Mucosa of rectum (tissue), 2 donors: ENCODE measurements at regions not wholly inside any gene's neighbourhood (a gene's known extent, or its start where the extent isn't known, plus 50 kb on each side); places are given as distances from the start of the nearest gene placed in this dataset.

Experiments
- H3K27ac ChIP-seq, 2 donors: one replicate each; pipeline ENCODE4 v1.7.0; 2013; ENCODE audit warnings: inconsistent platforms in 2 of 2, low read depth in 2 of 2, low read length in 2 of 2
- H3K27me3 ChIP-seq, 2 donors: one replicate each; pipeline ENCODE4 v1.7.0; 2013; ENCODE audit warnings: low read length in 2 of 2; ENCODE audit not compliant: control insufficient read depth in 2 of 2, insufficient read depth in 2 of 2
- H3K36me3 ChIP-seq, 2 donors: one replicate each; pipeline ENCODE4 v1.7.0; 2013; ENCODE audit warnings: low read length in 2 of 2; ENCODE audit not compliant: control insufficient read depth in 2 of 2, insufficient read depth in 2 of 2
- H3K4me1 ChIP-seq, 2 donors: one replicate each; pipeline ENCODE4 v1.7.0; 2013; ENCODE audit warnings: low read length in 2 of 2, mild to moderate bottlenecking in 1 of 2; ENCODE audit not compliant: control insufficient read depth in 2 of 2, insufficient read depth in 2 of 2
- H3K4me3 ChIP-seq, 2 donors: one replicate each; pipeline ENCODE4 v1.7.0; 2013; ENCODE audit warnings: low read length in 2 of 2
- H3K9ac ChIP-seq, 2 donors: one replicate each; pipeline ENCODE4 v1.7.0; 2013; ENCODE audit warnings: low read length in 2 of 2, low read depth in 1 of 2, mild to moderate bottlenecking in 1 of 2
- H3K9me3 ChIP-seq, 2 donors: one replicate each; pipeline ENCODE4 v1.7.0; 2013; ENCODE audit warnings: low read length in 2 of 2; ENCODE audit not compliant: control insufficient read depth in 2 of 2
- donor health status: healthy.
- donor health status: Normal muscosa, but diverticular disease.

- no peaks in the 10 kb centered on the region for H3K4me1 ChIP-seq
- no peaks in the 10 kb centered on the region for H3K9me3 ChIP-seq
- H3K36me3 ChIP-seq = no peaks in the 10 kb centered on the region
- no peaks in the 10 kb centered on the region for H3K27me3 ChIP-seq
- H3K4me3 ChIP-seq = no peak overlapping the region
- H3K27ac ChIP-seq = no peak overlapping the region
- no peak overlapping the region for H3K9ac ChIP-seq
Measured at GRCh38 chr2:51201295-51201694, 169.4 kb upstream of the NRXN1 start.

- H3K4me1 ChIP-seq = no peaks in the 10 kb centered on the region
- no peak overlapping the region for H3K27ac ChIP-seq
- H3K9me3 ChIP-seq = no peaks in the 10 kb centered on the region
- no peak overlapping the region for H3K9ac ChIP-seq
- no peaks in the 10 kb centered on the region for H3K36me3 ChIP-seq
- no peak overlapping the region for H3K4me3 ChIP-seq
- H3K27me3 ChIP-seq = no peaks in the 10 kb centered on the region
Measured at GRCh38 chr2:51194656-51195055, 162.7 kb upstream of the NRXN1 start.

GRCh38 chr2:51170273-51170672, 138.3 kb upstream of the NRXN1 start:
- Histone ChIP-seq H3K9me3 (no peaks in the 10 kb centered on the region), H3K27ac (no peak overlapping the region), H3K4me3 (no peak overlapping the region), H3K36me3 (no peaks in the 10 kb centered on the region), H3K9ac (no peak overlapping the region), H3K27me3 (no peaks in the 10 kb centered on the region), H3K4me1 (no peaks in the 10 kb centered on the region)

GRCh38 chr2:51165534-51166260, 133.8 kb upstream of the NRXN1 start:
- H3K27me3 ChIP-seq = no peaks in the 10 kb centered on the region
- no peaks in the 10 kb centered on the region for H3K4me1 ChIP-seq
- no peak overlapping the region for H3K9ac ChIP-seq
- no peaks in the 10 kb centered on the region for H3K36me3 ChIP-seq
- no peaks in the 10 kb centered on the region for H3K9me3 ChIP-seq
- no peak overlapping the region for H3K27ac ChIP-seq
- H3K4me3 ChIP-seq = no peak overlapping the region

GRCh38 chr2:51158251-51158650, 126.3 kb upstream of the NRXN1 start:
- no peaks in the 10 kb centered on the region for H3K9me3 ChIP-seq
- no peak overlapping the region for H3K4me3 ChIP-seq
- no peaks in the 10 kb centered on the region for H3K4me1 ChIP-seq
- H3K27ac ChIP-seq = no peak overlapping the region
- no peaks in the 10 kb centered on the region for H3K36me3 ChIP-seq
- H3K27me3 ChIP-seq = no peaks in the 10 kb centered on the region
- H3K9ac ChIP-seq = no peak overlapping the region

- Histone ChIP-seq H3K4me1 (no peaks in the 10 kb centered on the region), H3K36me3 (no peaks in the 10 kb centered on the region), H3K27me3 (no peaks in the 10 kb centered on the region), H3K4me3 (no peak overlapping the region), H3K27ac (no peak overlapping the region), H3K9ac (no peak overlapping the region), H3K9me3 (no peaks in the 10 kb centered on the region)
Measured at GRCh38 chr2:51153236-51153635, 121.3 kb upstream of the NRXN1 start.

GRCh38 chr2:51151490-51152140, 119.7 kb upstream of the NRXN1 start:
- no peaks in the 10 kb centered on the region for H3K36me3 ChIP-seq
- no peak overlapping the region for H3K9ac ChIP-seq
- no peaks in the 10 kb centered on the region for H3K27me3 ChIP-seq
- H3K27ac ChIP-seq = no peak overlapping the region
- H3K4me1 ChIP-seq = no peaks in the 10 kb centered on the region
- no peaks in the 10 kb centered on the region for H3K9me3 ChIP-seq
- H3K4me3 ChIP-seq = no peak overlapping the region

GRCh38 chr2:51149725-51150124, 117.8 kb upstream of the NRXN1 start:
- Histone ChIP-seq H3K27ac (no peak overlapping the region), H3K36me3 (no peaks in the 10 kb centered on the region), H3K9ac (no peak overlapping the region), H3K4me3 (no peak overlapping the region), H3K27me3 (no peaks in the 10 kb centered on the region), H3K4me1 (no peaks in the 10 kb centered on the region), H3K9me3 (no peaks in the 10 kb centered on the region)

GRCh38 chr2:51145761-51146160, 113.8 kb upstream of the NRXN1 start:
- no peaks in the 10 kb centered on the region for H3K36me3 ChIP-seq
- no peaks in the 10 kb centered on the region for H3K27me3 ChIP-seq
- no peak overlapping the region for H3K27ac ChIP-seq
- H3K9ac ChIP-seq = no peak overlapping the region
- H3K4me1 ChIP-seq = no peaks in the 10 kb centered on the region
- no peaks in the 10 kb centered on the region for H3K9me3 ChIP-seq
- no peak overlapping the region for H3K4me3 ChIP-seq

GRCh38 chr2:51120754-51121280, 88.9 kb upstream of the NRXN1 start:
- no peaks in the 10 kb centered on the region for H3K4me1 ChIP-seq
- no peak overlapping the region for H3K27ac ChIP-seq
- H3K4me3 ChIP-seq = no peak overlapping the region
- H3K36me3 ChIP-seq = no peaks in the 10 kb centered on the region
- no peaks in the 10 kb centered on the region for H3K9me3 ChIP-seq
- no peak overlapping the region for H3K9ac ChIP-seq
- no peaks in the 10 kb centered on the region for H3K27me3 ChIP-seq
